ENCODE measurements at regions not wholly inside any gene's neighbourhood (a gene's known extent, or its start where the extent isn't known, plus 50 kb on each side); places are given as distances from the start of the nearest gene placed in this dataset.

DNA sequence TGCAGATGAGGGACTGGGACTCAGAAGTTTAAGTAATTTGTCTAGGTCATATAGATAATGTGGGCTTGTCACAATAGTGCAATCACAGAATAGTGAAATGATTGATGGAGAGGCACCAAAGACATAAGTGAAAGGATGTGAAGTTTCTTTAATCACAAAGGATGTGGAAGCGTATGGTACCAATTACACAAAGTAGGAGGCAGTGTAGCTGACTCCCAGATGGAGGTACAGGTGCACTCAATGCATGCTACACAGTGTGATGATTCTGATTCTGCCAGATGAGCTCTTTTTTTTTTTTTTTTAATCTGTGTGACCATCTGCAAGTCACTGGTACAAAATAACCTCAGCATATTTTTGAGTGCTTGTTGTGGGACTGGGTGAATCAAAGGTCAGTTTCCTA is 411.3 kb downstream of the SPRY1 start:
- DNase-seq (ENCODE audit: low spot score) = no peak

DNA sequence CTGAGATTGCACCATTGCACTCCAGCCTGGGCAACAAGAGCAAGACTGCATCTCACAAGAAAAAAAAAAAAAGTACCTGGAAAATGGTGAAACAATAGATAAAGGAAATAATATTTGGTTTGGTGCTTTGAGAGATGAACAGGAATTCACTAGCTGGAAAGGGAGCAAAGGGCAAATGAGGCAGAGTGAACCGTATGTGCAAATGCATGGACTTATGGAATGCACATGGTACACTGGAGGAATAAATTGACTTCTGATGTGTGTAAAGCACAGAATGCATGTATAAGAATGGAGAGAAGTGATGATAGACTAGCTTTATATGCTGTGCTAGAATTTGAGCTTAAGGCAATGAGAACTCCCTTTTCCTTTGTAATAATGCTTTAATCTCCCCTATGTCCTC is 413.3 kb downstream of the SPRY1 start:
- DNase-seq (ENCODE audit: low spot score) = no peak

DNA sequence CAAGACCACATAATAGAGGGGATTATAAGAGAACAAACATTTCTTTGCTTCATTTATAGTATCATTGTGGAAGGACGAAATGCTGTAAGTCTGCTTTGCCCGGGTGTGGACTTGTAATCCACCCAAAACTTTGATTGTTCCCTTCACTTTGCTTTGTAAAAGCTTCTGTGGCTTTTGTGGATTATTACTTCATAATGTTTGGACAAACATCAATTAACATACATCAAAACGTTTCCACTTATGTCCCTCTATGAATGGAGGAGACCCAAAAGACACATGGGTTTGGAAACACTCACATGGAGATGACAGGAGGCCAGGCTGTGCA is 415.4 kb downstream of the SPRY1 start:
- no peak for DNase-seq (ENCODE audit: low spot score)

DNA sequence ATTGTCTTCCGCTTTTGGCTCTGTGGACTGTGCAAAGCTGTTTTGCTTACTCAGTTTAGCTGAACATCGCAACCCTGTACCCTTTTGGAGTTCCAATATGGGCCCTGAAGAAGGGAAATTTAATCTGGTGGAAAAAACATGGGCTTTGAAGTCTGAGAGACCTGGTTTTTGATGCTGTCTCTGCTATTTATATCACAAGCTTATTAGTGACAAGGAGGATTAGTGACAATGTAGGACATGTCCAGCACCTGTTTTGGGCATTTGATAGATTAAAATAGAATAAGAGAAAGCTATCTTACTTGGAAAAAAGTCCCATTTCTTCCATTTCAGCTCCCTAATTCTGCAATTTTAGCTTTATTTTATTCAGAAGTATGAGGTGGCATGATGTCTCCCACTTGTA is 417.3 kb downstream of the SPRY1 start:
- no peak for DNase-seq (ENCODE audit: low spot score)

DNA sequence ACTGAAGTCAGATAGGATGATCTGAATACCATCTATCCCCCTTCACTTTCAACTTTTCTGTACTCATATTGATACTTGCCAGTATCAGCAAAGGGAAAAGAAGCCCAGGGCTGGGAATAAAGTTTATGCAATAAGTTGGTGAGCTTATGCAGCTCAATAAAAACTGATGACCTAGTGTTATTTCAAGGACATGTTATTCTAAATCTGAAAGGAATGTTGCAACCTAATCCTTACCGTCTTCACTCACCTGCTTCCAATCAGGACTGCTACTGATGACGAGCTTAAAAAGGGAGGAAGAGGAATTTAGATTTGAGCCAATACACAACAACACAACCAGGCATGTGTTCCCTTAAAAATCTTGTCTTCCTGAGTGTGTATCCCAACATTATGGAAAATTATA is 419.9 kb downstream of the SPRY1 start:
- no peak for DNase-seq (ENCODE audit: low spot score)

DNA sequence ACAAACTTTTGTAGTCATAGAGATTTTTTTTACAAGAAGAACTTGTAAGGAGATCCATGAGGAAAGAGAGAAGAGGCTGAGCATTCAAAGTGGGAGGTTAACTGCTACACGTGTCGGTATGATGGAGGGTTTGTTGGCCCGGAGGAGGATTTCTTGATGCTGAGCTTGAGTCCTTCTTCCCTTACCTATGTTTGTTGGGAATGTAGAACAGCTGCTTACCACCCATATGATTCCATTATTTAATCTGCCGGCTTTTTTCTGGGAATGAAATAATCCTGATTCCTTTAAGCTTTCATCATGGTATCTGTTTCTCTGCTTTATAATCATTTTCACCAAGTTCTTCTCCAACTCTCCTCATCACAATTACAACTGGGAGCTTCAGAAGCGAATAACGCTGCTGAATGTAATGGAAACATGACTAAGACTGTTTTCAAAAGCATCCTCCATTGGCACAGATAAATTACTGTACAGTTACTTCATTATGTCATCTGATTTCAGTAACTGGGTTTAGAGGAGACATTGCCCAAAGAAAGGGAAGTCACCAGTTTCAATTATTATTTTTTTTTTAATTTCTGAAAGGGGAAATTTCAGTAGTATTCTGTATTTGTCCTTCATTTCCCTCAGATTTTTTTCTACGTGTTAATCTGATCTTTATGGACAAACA is 420.6 kb downstream of the SPRY1 start:
- no peak for DNase-seq (ENCODE audit: low spot score)

DNA sequence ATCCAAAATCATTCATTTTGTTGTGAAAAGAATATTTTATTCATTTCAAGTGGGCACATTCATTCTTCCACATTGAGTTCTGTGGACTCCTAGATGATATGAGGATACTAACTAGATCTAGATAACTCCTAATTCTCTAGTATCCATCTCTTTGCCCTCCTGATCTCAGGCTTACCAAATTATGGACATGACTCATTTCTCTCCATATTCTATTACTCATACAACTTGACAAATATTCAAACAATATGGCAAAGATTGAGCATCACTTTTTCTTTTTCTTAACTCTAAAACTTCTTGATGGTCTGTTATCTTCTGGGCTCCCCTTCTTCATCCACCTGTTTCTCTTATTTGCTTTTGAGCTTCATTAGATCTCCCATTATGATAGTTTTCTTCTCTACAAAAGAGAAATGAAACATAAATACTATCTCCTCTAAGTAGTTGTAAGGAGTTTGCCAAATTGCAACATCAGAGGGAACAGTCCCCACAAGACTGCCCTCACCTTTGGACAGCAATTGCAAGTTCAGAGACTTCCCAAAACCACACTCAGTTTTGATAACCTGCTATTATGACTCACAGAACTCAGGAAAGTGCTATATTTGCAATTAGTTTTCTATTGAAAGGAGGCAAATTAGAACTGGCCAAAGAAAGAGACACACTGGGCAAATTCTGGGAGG is 422.9 kb downstream of the SPRY1 start:
- DNase-seq (ENCODE audit: low spot score) = no peak

DNA sequence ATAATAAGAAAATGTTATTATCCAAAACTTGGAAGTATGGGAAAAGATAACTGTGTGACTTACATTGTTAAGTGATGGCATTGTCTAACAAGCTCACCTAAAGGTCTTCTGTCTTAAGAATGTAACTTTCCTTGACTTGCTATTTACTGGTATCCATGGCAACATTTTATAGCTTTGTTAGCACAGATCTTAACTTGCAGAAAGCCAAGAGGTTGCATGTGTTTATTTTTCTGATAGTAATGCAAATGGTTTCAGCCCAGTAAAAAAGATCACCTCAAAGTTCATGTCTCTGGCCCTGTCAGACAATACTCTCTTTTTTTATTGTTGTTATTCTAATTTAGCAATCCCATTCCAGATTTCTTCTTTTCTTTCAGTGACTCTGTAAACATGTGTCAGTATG is 425.3 kb downstream of the SPRY1 start:
- DNase-seq (ENCODE audit: low spot score) = no peak

DNA sequence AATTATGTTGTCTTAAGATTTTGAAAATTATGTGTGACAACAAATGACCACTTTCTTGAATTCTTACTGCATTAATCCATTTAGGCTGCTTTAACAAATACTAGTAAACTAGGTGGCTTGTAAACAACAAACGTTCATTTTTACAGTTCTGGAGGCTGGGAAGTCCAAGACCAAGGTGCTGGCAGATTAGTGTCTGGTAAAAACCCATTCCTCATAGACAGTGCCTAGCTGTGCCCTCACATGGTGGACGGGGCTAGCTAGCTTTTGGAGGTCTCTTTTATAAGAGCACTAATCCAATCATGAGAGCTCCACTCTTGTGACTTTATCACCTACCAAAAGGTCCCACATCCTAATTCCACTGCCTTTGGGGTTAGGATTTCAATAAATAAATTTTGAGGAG is 425.8 kb downstream of the SPRY1 start:
- no peak for DNase-seq (ENCODE audit: low spot score)

DNA sequence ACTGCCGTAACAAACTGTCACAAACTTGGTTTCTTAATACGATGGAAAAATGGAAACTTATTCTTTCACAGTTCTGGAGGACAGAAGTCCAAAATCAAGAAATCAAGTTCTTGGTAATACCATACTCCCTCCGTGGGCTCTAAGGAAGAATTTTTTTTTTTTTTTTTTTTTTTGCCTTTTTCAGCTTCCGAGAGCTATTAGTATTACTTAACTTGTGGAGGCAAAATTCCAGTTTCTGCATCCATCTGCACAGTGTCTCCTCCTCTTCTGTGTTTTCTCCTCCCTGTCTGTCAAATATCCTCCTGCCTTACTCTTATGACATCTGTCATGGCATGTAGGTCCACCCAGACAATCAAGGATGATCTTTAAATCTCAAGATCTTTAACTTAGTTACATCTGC is 426.6 kb downstream of the SPRY1 start:
- DNase-seq (ENCODE audit: low spot score) = no peak

DNA sequence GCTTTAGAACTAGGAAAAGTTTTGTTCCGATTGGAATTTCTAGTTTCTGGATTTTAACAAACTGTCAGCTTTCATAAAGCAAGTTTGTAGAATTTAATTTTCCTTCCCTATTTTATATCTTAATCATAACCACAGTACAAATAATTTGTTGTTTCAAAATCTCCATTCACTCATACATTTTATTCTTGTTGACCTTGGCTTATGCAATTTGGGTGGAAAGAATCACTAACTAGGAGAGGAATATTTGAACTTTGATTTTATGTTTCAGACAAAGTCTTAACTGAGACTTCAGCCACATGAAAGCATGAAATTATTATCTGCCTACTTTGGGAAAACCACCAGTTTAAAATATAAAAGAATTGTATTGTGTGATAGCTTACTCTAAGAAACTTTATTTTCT is 427.9 kb downstream of the SPRY1 start:
- no peak for DNase-seq (ENCODE audit: low spot score)

DNA sequence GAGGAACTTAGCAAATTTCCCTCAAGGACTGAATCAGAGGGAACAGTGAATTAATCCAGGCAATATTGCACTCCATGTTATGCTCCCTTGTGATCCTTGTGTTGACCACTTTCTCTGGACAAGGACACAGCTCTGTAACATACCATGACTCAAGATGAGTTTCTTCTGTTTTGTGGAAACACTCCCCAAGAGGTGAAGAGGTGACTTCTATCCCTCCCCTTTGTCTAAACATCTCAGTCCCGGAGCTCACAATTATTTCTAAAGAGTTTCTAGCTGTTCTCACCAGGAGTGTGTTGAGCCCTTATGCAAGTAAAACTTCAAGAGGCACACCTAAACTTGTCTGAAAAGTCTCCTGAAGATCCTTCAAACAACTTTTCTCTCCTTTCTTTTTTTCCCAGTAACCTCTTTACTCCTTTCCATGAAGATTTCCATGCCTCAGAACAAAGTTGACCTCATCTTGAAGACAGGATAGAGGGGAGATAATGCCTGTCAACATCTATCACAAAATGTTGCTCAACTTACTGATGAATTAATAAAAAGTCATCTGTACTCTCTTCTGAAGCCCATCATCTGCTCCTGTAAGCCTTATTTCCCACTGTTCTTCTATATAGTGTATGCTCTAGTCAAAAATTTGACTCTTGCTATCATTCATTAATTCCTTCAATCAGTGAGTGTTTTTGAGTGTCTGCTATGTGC is 429.1 kb downstream of the SPRY1 start:
- no peak for DNase-seq (ENCODE audit: low spot score)

DNA sequence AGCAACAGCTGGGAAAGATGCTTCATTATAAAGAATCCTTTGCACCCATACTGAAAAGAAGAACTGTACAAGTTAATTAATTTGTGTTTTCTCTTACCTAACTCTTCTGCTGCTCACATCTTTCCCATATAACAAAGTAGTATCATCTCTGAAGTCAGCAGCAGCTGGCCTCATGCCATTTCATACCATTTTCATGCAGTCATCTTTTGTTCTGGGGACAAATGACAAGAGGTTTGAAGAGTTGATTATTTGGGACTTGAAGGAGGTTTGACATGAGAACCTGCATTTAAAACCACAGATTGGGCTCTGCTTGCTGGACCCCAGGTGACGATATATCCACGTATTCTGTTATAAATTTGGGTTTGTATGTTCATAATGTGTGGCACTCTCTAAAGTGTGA is 430.3 kb downstream of the SPRY1 start:
- no peak for DNase-seq (ENCODE audit: low spot score)

DNA sequence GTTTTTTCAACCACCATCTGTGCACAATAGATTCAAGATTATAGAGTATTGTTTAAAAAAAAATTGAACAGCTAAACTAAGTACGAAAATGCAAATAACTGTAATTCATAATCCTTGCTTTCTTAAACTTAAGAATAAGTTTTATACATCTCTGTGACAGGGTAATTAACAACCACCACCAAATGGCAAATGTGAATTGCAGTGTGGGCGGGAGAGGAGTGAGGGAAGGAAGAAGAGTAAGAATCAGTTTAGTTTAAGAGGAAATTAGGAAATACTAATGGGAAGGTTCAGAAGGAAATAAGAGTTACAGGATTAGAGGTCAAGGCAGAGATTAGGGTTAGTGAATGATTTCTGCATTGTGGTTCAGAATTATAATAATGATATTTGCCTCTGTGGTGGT is 430.9 kb downstream of the SPRY1 start:
- DNase-seq (ENCODE audit: low spot score) = no peak

DNA sequence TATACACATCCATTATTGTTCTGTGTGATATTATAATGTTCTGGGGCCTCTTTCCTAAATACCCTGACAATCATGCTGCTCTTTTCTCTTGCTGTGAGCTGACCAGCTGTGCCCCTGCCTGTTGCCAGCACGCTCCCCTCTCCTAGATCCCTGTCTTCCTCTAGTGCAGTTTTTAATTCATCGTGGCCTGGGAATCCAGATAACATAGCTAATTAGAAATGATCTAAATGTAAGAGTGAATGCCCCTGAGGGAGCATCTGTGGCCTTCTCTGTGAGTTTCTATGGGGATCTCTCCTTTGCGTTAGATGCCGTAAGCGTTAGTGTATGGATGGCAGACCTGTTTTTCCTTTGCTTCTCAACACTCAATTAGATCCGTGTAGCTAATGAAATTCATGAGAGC is 434.3 kb downstream of the SPRY1 start:
- no peak for DNase-seq (ENCODE audit: low spot score)

DNA sequence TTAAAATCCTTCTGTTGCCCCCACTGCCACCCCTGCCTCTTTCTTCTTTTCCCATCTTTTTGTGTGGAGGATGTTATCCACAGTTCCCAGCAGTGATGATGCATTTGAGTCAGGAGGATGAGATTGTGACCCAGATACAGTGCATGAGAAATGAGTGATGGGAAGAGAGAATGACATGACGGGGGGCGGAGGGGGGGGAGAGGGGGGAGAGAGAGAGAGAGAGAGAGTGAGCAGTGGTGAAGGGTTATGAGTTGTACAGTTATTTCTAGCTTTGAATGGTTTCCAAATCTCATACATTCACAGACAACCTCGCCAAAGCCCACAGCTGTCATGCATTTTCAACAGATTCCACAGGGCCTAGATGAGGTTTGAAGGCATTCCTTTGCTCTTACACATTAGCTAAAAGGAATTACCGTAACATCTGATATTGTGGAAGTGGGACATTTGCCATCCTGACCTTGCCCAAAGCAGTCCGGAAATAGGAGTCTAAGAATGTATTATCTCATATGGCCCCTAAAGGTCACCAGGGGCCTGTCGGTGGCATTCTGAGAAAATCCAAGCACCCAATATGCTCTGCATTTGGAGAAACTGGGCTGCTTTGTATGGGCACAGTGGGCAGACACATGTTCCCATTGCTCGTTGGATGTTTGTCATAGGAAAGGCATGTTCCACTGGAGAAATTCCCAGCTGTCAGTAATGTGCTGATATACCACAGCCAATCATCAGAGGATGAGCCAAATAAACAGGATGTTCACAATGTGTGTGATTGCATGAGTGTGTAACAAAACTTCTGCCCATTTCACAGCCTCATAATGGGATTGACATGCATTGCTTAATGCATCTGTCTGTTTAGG is 435.8 kb downstream of the SPRY1 start:
- no peak for DNase-seq (ENCODE audit: low spot score)

DNA sequence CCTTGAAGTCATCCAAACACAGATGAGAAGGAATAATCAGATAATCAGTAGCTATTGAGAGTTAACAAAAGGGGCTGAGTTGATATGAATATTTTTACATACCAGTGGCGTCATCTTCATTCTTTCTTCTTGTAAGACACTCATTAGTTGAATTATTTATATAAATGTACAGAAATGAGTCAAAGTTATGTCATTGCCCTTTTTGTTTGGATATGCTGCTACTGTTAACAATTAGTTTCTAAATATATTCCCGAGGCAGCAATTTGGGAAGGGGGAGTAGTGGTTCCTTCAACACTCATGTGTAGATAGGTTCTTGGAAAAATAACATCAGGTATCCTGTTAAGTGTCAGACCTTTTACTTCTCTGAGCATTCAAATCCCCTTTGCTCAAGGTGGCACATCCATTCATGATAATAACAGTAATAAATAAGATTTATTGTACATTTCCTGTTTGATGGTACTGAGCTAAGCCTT is 436.6 kb downstream of the SPRY1 start:
- DNase-seq (ENCODE audit: low spot score) = no peak

DNA sequence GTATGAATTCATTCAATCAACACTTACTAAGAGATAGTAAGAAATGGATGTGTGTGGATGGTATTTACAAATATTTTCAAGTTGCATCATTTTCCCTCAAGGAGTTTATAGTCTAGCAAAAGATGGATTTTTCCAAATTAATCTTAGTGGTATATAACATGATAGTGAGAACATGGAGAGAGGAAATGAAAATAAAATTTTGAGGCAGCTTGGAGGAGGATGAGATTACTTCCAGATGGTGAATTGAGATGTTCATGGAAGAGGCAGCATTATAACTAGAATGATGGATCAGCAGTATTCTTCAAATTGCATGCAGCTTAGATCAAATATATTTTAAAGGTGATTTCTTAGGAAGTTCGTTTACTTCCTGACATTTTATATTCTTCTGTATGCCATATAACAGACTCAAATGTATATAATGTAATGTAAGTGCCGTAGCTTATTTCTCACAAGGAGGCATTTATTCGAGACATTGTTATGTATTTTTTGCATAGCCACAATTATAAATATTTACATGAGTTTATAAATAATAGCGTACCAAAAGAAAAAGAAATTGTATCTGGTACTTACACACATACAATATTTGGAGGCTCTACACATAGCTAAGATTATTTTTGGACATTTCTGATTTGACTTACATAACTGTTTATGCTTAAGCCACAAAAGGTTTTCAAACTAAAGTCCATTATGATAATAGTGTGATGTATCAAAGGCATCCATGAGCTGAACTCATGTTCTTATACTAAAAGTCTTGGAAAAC is 439.4 kb downstream of the SPRY1 start:
- no peak for DNase-seq (ENCODE audit: low spot score)

DNA sequence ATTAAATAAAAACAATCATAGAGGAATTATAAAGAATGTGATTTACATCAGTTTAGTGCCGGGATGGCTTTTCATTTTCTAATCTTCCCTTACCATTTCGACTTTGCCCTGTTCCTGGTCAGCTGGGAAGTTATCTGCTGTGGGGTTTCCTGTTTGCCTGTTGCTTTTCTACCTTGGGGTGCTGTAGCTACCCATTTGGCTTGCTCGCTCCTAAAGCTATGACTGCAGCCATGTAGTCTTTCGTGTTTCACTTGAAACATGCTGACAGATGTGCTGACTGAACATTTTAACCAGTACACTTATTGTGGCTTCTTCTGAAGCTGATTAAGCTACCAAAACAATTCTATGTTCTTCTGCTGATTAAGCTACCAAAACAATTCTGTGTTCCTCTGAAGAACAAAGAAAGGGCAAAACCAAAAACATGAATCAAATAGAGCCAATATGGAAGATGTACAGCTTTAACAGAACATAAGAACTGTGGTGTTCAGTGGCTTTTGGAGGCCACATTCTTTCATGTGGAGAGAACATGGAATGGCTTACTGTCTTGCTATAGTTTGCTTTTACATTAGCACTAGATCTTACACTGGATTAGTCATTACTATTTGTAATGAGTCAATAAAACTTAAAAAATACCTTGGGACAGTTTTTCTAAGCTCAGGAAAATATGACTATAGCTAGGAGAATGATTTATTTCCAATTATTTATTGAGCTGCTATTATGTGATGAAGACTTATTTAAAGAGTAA is 440.4 kb downstream of the SPRY1 start:
- DNase-seq (ENCODE audit: low spot score) = no peak

DNA sequence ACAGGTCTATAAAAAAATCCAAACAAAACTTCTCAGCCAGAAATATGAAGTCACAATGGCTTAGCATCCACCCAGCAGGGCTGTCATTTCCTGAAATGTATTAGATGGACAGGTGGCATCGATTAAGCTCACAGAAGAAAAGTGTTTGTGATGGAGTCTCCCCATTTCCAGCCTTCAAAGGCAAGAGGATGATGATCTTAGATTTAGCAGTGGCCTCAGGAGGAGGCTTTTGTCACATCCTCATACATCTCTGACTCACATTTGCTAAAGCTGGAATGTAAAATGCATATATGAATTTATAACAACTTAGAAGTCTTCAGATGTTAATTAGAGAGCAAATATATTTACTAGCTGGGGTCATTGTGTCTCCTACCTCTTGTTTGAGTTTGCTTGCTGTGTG is 441.9 kb downstream of the SPRY1 start:
- DNase-seq (ENCODE audit: low spot score) = no peak

DNA sequence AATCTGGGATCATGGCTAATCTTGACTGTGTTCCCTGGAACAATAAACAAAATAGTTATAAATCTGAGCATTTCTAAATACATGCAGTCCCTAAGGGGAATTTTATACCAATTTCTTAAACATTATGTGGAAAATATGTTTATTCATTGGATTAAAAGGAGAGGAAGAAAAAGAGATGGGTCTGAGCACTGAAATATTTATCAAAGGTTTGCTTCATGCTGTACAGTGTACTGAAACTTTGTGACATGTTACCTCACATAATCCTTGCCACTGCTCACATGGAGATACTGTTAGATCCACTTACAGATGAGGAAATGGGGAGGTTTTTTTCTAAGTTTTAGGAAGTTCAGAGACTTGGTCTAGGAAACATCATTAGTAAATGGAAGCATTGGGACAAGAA is 443.6 kb downstream of the SPRY1 start:
- DNase-seq (ENCODE audit: low spot score) = no peak

All from Ammon's horn (tissue), 1 donor.